Neural cell (in vitro differentiated cells): ENCODE measurements at regions not wholly inside any gene's neighbourhood (a gene's known extent, or its start where the extent isn't known, plus 50 kb on each side); places are given as distances from the start of the nearest gene placed in this dataset.

Source experiments
- EP300 ChIP-seq: fragments of 450-650 bp; conservative IDR thresholded peaks from 2 replicates; pipeline ENCODE4 v1.6.1; 2014; ENCODE audit warnings: antibody characterized with exemption, mild to moderate bottlenecking, moderate library complexity; ENCODE audit not compliant: poor library complexity, severe bottlenecking
- EZH2 ChIP-seq: fragments of 200-600, 300-800 bp; shearing (Covaris generic), sonication (generic); IDR thresholded peaks from 2 replicates; pipeline ENCODE4 v1.6.1; 2014; ENCODE audit warnings: antibody characterized with exemption, low read length, borderline replicate concordance, mild to moderate bottlenecking; ENCODE audit not compliant: insufficient read depth, poor library complexity, severe bottlenecking
- POLR2AphosphoS5 ChIP-seq: IDR thresholded peaks from 2 replicates; pipeline ENCODE4 v1.6.1; 2012
- RAD21 ChIP-seq: fragments of 450-650 bp; conservative IDR thresholded peaks from 2 replicates; pipeline ENCODE4 v1.6.1; 2014; ENCODE audit warnings: antibody characterized with exemption, mild to moderate bottlenecking, moderate library complexity
- TAF1 ChIP-seq: IDR thresholded peaks from 2 replicates; pipeline ENCODE4 v1.6.1; 2012; ENCODE audit warnings: low read depth
- TF ChIP-seq, protein P1 (sequence below): fragments of 450-650 bp; IDR thresholded peaks from 2 replicates; pipeline ENCODE4 v1.5.1; 2014; ENCODE audit warnings: antibody characterized with exemption, mild to moderate bottlenecking, moderate library complexity; ENCODE audit not compliant: poor library complexity, severe bottlenecking
- TF ChIP-seq, protein P2 (sequence below): IDR thresholded peaks from 2 replicates; pipeline ENCODE4 v1.6.1; 2012; ENCODE audit warnings: borderline replicate concordance

DNA sequence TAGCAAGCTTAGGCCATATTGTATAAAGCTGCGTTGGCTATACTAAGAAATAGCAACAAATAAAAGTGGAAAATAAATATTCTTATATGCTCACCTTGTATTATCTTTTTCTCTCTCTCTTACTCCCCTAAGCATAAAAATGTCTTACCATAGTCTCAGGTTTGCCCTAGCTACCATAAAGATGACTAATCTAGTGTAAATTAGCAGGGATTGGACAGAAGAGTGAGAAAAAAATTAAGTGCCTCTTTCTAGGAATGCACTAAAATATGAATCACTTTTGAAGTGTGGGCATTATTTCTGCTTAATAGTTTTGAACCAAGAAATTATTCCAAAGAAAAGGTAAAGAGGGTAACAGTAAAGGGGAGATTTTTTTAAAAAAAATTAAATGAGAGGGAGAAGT is 201.3 kb downstream of the HINT1 start:
- TF ChIP-seq, protein P1, sequence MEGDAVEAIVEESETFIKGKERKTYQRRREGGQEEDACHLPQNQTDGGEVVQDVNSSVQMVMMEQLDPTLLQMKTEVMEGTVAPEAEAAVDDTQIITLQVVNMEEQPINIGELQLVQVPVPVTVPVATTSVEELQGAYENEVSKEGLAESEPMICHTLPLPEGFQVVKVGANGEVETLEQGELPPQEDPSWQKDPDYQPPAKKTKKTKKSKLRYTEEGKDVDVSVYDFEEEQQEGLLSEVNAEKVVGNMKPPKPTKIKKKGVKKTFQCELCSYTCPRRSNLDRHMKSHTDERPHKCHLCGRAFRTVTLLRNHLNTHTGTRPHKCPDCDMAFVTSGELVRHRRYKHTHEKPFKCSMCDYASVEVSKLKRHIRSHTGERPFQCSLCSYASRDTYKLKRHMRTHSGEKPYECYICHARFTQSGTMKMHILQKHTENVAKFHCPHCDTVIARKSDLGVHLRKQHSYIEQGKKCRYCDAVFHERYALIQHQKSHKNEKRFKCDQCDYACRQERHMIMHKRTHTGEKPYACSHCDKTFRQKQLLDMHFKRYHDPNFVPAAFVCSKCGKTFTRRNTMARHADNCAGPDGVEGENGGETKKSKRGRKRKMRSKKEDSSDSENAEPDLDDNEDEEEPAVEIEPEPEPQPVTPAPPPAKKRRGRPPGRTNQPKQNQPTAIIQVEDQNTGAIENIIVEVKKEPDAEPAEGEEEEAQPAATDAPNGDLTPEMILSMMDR, result no peak
- no peak for TF ChIP-seq POLR2AphosphoS5
- TF ChIP-seq RAD21, result no peak
- TF ChIP-seq, protein P2, sequence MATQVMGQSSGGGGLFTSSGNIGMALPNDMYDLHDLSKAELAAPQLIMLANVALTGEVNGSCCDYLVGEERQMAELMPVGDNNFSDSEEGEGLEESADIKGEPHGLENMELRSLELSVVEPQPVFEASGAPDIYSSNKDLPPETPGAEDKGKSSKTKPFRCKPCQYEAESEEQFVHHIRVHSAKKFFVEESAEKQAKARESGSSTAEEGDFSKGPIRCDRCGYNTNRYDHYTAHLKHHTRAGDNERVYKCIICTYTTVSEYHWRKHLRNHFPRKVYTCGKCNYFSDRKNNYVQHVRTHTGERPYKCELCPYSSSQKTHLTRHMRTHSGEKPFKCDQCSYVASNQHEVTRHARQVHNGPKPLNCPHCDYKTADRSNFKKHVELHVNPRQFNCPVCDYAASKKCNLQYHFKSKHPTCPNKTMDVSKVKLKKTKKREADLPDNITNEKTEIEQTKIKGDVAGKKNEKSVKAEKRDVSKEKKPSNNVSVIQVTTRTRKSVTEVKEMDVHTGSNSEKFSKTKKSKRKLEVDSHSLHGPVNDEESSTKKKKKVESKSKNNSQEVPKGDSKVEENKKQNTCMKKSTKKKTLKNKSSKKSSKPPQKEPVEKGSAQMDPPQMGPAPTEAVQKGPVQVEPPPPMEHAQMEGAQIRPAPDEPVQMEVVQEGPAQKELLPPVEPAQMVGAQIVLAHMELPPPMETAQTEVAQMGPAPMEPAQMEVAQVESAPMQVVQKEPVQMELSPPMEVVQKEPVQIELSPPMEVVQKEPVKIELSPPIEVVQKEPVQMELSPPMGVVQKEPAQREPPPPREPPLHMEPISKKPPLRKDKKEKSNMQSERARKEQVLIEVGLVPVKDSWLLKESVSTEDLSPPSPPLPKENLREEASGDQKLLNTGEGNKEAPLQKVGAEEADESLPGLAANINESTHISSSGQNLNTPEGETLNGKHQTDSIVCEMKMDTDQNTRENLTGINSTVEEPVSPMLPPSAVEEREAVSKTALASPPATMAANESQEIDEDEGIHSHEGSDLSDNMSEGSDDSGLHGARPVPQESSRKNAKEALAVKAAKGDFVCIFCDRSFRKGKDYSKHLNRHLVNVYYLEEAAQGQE, result no peak
- no peak for TF ChIP-seq EZH2
- no peak for TF ChIP-seq TAF1
- no peak for TF ChIP-seq EP300
